GM23338 (cell line): ENCODE measurements at regions not wholly inside any gene's neighbourhood (a gene's known extent, or its start where the extent isn't known, plus 50 kb on each side); places are given as distances from the start of the nearest gene placed in this dataset.

Experiments used
- ATAC-seq: fragments of 200-7000 bp; cut with Tn5 transposase; 3 replicates; pipeline ENCODE4 v1.9.1; 2020
- DNase-seq: peaks from one replicate; pipeline ENCODE4 v3.0.0-alpha.2; 2015; ENCODE audit warnings: low spot score
- H2AFZ ChIP-seq: fragments of 200-600 bp; sonication (generic); 2 replicates; pipeline ENCODE4 v1.8.0; 2016; ENCODE audit warnings: antibody characterized with exemption, mild to moderate bottlenecking, moderate library complexity
- H3F3A ChIP-seq: fragments of 200-600 bp; sonication (generic); replicated peaks from 2 replicates; pipeline ENCODE4 v1.8.0; 2017; ENCODE audit warnings: antibody characterized with exemption, mixed run types, low read depth
- H3K27ac ChIP-seq: fragments of 200-600 bp; sonication (generic); 2 replicates; pipeline ENCODE4 v1.6.1; 2016; ENCODE audit warnings: low read depth
- H3K27me3 ChIP-seq: fragments of 200-600 bp; sonication (generic); 2 replicates; pipeline ENCODE4 v1.8.0; 2016; ENCODE audit warnings: mild to moderate bottlenecking, mixed run types, moderate library complexity; ENCODE audit not compliant: insufficient read depth
- H3K36me3 ChIP-seq: fragments of 200-600 bp; sonication (generic); 2 replicates; pipeline ENCODE4 v1.8.0; 2016; ENCODE audit warnings: mild to moderate bottlenecking; ENCODE audit not compliant: insufficient read depth
- H3K4me1 ChIP-seq: fragments of 200-600 bp; sonication (generic); 2 replicates; pipeline ENCODE4 v1.8.0; 2016; ENCODE audit warnings: mild to moderate bottlenecking, moderate library complexity; ENCODE audit not compliant: insufficient read depth
- H3K4me2 ChIP-seq: fragments of 200-600 bp; sonication (generic); 2 replicates; pipeline ENCODE4 v1.7.1; 2017; ENCODE audit warnings: mixed run types
- H3K4me3 ChIP-seq: fragments of 200-600 bp; sonication (generic); 2 replicates; pipeline ENCODE4 v1.6.1; 2016; ENCODE audit warnings: mixed run types
- H3K79me2 ChIP-seq: fragments of 200-600 bp; sonication (generic); replicated peaks from 2 replicates; pipeline ENCODE4 v1.8.0; 2017; ENCODE audit warnings: mild to moderate bottlenecking; ENCODE audit not compliant: insufficient read depth
- H3K9me2 ChIP-seq: fragments of 200-600 bp; sonication (generic); 2 replicates; pipeline ENCODE4 v1.8.0; 2017; ENCODE audit not compliant: insufficient read depth
- H4K20me1 ChIP-seq: fragments of 200-600 bp; sonication (generic); replicated peaks from 2 replicates; pipeline ENCODE4 v1.8.0; 2017; ENCODE audit warnings: mild to moderate bottlenecking; ENCODE audit not compliant: insufficient read depth
- H3K27ac Mint-ChIP-seq: 2 replicates; pipeline ENCODE4 v1.8.0; 2020; ENCODE audit warnings: inconsistent platforms, mild to moderate bottlenecking, moderate library complexity, mixed read lengths
- H3K27me3 Mint-ChIP-seq: 3 replicates; pipeline ENCODE4 v1.8.0; 2022; ENCODE audit warnings: low read depth, mild to moderate bottlenecking, moderate library complexity, mixed read lengths, inconsistent platforms; ENCODE audit not compliant: insufficient read depth, poor library complexity
- H3K36me3 Mint-ChIP-seq: 3 replicates; pipeline ENCODE4 v1.8.0; 2021; ENCODE audit warnings: low read depth, mild to moderate bottlenecking, inconsistent platforms, moderate library complexity, mixed read lengths
- H3K4me1 Mint-ChIP-seq: 3 replicates; pipeline ENCODE4 v1.8.0; 2020; ENCODE audit warnings: mild to moderate bottlenecking, inconsistent platforms, mixed read lengths
- H3K4me3 Mint-ChIP-seq: 3 replicates; pipeline ENCODE4 v1.8.0; 2021; ENCODE audit warnings: moderate library complexity, mild to moderate bottlenecking, inconsistent platforms, mixed read lengths
- H3K9me3 Mint-ChIP-seq: 3 replicates; pipeline ENCODE4 v1.8.0; 2020; ENCODE audit warnings: moderate library complexity, mild to moderate bottlenecking, inconsistent platforms, mixed read lengths
- CREB1 ChIP-seq: fragments of 250-450 bp; sonication (Bioruptor Pico); IDR thresholded peaks from 2 replicates; pipeline ENCODE4 v1.5.0; 2020; ENCODE audit warnings: low read depth, mild to moderate bottlenecking, moderate library complexity
- CTCF ChIP-seq, 2 experiments: fragments of 200-600 bp in 1 of 2; sonication (generic) in 1 of 2; conservative IDR thresholded peaks; 2 replicates each; pipeline versions ENCODE4 v1.5.1 to v1.6.1; 2016 to 2017; ENCODE audit warnings: antibody characterized with exemption in 2 of 2, low read depth in 2 of 2, mild to moderate bottlenecking in 2 of 2, moderate library complexity in 1 of 2
- ETS1 ChIP-seq: IDR thresholded peaks from 2 replicates; pipeline ENCODE4 v1.6.1; 2016; ENCODE audit warnings: antibody characterized with exemption
- EZH2 ChIP-seq: fragments of 200-600 bp; sonication (generic); IDR thresholded peaks from one replicate; pipeline ENCODE4 v1.8.0; 2017; ENCODE audit warnings: antibody characterized with exemption, mild to moderate bottlenecking, low read depth; ENCODE audit not compliant: unreplicated experiment
- EZH2phosphoT487 ChIP-seq: fragments of 200-600 bp; sonication (generic); IDR thresholded peaks from one replicate; pipeline ENCODE4 v1.8.1; 2018; ENCODE audit warnings: antibody characterized with exemption; ENCODE audit not compliant: unreplicated experiment
- JUNB ChIP-seq: IDR thresholded peaks from one replicate; pipeline ENCODE4 v1.6.1; 2016; ENCODE audit warnings: antibody characterized with exemption; ENCODE audit not compliant: unreplicated experiment
- NANOG ChIP-seq: IDR thresholded peaks from 2 replicates; pipeline ENCODE4 v1.6.1; 2016; ENCODE audit warnings: antibody characterized with exemption, borderline replicate concordance
- POLR2AphosphoS5 ChIP-seq: IDR thresholded peaks from 2 replicates; pipeline ENCODE4 v1.6.1; 2016; ENCODE audit warnings: antibody characterized with exemption, low read depth
- STAT1 ChIP-seq: IDR thresholded peaks from one replicate; pipeline ENCODE4 v1.6.1; 2016; ENCODE audit warnings: antibody characterized with exemption; ENCODE audit not compliant: unreplicated experiment
- ZNF114 ChIP-seq: fragments of 250-450 bp; sonication (Bioruptor Pico); IDR thresholded peaks from 2 replicates; pipeline ENCODE4 v1.5.0; 2020; ENCODE audit warnings: mild to moderate bottlenecking, moderate library complexity
- ZNF331 ChIP-seq: fragments of 250-450 bp; sonication (Bioruptor Pico); IDR thresholded peaks from 2 replicates; pipeline ENCODE4 v1.5.0; 2020; ENCODE audit warnings: low read depth, mild to moderate bottlenecking, moderate library complexity
- TF ChIP-seq, protein P1 (sequence below): IDR thresholded peaks from one replicate; pipeline ENCODE4 v1.6.1; 2018; ENCODE audit warnings: antibody characterized with exemption; ENCODE audit not compliant: unreplicated experiment
- TF ChIP-seq, protein P2 (sequence below): fragments of 250-450 bp; sonication (Bioruptor Pico); IDR thresholded peaks from 2 replicates; pipeline ENCODE4 v1.5.0; 2020; ENCODE audit warnings: mild to moderate bottlenecking, moderate library complexity

- Histone ChIP-seq H4K20me1 (no peaks in the 10 kb centered on the region), H3K27me3 (no peaks in the 10 kb centered on the region), H2AFZ (no peak overlapping the region), H3K4me3 (no peak overlapping the region), H3K4me2 (no peak overlapping the region), H3K79me2 (no peaks in the 10 kb centered on the region), H3K27ac (no peak overlapping the region), H3F3A (no peaks in the 10 kb centered on the region), H3K36me3 (no peaks in the 10 kb centered on the region), H3K9me2 (peaks cover 5% of the 10 kb centered on the region), H3K4me1 (no peaks in the 10 kb centered on the region)
- no peak overlapping the region for H3K27ac Mint-ChIP-seq
- H3K9me3 Mint-ChIP-seq = peaks cover 2% of the 10 kb centered on the region; the same call in 1 of the 3 replicates
- TF ChIP-seq, protein P1, sequence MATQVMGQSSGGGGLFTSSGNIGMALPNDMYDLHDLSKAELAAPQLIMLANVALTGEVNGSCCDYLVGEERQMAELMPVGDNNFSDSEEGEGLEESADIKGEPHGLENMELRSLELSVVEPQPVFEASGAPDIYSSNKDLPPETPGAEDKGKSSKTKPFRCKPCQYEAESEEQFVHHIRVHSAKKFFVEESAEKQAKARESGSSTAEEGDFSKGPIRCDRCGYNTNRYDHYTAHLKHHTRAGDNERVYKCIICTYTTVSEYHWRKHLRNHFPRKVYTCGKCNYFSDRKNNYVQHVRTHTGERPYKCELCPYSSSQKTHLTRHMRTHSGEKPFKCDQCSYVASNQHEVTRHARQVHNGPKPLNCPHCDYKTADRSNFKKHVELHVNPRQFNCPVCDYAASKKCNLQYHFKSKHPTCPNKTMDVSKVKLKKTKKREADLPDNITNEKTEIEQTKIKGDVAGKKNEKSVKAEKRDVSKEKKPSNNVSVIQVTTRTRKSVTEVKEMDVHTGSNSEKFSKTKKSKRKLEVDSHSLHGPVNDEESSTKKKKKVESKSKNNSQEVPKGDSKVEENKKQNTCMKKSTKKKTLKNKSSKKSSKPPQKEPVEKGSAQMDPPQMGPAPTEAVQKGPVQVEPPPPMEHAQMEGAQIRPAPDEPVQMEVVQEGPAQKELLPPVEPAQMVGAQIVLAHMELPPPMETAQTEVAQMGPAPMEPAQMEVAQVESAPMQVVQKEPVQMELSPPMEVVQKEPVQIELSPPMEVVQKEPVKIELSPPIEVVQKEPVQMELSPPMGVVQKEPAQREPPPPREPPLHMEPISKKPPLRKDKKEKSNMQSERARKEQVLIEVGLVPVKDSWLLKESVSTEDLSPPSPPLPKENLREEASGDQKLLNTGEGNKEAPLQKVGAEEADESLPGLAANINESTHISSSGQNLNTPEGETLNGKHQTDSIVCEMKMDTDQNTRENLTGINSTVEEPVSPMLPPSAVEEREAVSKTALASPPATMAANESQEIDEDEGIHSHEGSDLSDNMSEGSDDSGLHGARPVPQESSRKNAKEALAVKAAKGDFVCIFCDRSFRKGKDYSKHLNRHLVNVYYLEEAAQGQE = no peak
- TF ChIP-seq JUNB (no peak), EZH2 (no peak), EZH2phosphoT487 (no peak), ETS1 (no peak), POLR2AphosphoS5 (no peak), ZNF114 (CRISPR knock-in tag) (no peak), NANOG (no peak), CREB1 (no peak), CTCF (conservative IDR thresholded peaks at IDR 0.05; ENCODE audit: low read depth in 2 of 2) (no peak), ZNF331 (no peak), STAT1 (no peak)
- TF ChIP-seq, protein P2, sequence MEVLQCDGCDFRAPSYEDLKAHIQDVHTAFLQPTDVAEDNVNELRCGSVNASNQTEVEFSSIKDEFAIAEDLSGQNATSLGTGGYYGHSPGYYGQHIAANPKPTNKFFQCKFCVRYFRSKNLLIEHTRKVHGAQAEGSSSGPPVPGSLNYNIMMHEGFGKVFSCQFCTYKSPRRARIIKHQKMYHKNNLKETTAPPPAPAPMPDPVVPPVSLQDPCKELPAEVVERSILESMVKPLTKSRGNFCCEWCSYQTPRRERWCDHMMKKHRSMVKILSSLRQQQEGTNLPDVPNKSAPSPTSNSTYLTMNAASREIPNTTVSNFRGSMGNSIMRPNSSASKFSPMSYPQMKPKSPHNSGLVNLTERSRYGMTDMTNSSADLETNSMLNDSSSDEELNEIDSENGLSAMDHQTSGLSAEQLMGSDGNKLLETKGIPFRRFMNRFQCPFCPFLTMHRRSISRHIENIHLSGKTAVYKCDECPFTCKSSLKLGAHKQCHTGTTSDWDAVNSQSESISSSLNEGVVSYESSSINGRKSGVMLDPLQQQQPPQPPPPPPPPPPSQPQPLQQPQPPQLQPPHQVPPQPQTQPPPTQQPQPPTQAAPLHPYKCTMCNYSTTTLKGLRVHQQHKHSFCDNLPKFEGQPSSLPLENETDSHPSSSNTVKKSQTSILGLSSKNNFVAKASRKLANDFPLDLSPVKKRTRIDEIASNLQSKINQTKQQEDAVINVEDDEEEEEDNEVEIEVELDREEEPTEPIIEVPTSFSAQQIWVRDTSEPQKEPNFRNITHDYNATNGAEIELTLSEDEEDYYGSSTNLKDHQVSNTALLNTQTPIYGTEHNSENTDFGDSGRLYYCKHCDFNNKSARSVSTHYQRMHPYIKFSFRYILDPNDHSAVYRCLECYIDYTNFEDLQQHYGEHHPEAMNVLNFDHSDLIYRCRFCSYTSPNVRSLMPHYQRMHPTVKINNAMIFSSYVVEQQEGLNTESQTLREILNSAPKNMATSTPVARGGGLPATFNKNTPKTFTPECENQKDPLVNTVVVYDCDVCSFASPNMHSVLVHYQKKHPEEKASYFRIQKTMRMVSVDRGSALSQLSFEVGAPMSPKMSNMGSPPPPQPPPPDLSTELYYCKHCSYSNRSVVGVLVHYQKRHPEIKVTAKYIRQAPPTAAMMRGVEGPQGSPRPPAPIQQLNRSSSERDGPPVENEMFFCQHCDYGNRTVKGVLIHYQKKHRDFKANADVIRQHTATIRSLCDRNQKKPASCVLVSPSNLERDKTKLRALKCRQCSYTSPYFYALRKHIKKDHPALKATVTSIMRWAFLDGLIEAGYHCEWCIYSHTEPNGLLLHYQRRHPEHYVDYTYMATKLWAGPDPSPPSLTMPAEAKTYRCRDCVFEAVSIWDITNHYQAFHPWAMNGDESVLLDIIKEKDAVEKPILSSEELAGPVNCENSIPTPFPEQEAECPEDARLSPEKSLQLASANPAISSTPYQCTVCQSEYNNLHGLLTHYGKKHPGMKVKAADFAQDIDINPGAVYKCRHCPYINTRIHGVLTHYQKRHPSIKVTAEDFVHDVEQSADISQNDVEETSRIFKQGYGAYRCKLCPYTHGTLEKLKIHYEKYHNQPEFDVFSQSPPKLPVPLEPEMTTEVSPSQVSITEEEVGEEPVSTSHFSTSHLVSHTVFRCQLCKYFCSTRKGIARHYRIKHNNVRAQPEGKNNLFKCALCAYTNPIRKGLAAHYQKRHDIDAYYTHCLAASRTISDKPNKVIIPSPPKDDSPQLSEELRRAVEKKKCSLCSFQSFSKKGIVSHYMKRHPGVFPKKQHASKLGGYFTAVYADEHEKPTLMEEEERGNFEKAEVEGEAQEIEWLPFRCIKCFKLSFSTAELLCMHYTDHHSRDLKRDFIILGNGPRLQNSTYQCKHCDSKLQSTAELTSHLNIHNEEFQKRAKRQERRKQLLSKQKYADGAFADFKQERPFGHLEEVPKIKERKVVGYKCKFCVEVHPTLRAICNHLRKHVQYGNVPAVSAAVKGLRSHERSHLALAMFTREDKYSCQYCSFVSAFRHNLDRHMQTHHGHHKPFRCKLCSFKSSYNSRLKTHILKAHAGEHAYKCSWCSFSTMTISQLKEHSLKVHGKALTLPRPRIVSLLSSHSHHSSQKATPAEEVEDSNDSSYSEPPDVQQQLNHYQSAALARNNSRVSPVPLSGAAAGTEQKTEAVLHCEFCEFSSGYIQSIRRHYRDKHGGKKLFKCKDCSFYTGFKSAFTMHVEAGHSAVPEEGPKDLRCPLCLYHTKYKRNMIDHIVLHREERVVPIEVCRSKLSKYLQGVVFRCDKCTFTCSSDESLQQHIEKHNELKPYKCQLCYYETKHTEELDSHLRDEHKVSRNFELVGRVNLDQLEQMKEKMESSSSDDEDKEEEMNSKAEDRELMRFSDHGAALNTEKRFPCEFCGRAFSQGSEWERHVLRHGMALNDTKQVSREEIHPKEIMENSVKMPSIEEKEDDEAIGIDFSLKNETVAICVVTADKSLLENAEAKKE (CRISPR knock-in tag) = no peak
- DNase-seq (no peak), ATAC-seq (no peak)
- H3K36me3 Mint-ChIP-seq = no peaks in the 10 kb centered on the region
- H3K4me3 Mint-ChIP-seq = no peak overlapping the region
- H3K27me3 Mint-ChIP-seq = no peaks in the 10 kb centered on the region
- H3K4me1 Mint-ChIP-seq = no peaks in the 10 kb centered on the region
Measured at GRCh38 chr6:68296126-68296525, 339.0 kb upstream of the ADGRB3 start.
